OCI-LY1 (cell line): ENCODE measurements at regions not wholly inside any gene's neighbourhood (a gene's known extent, or its start where the extent isn't known, plus 50 kb on each side); places are given as distances from the start of the nearest gene placed in this dataset.

Source experiments
- EZH2 ChIP-seq: fragments of 200-600 bp; sonication (generic), shearing (Covaris generic); IDR thresholded peaks from 2 replicates; pipeline ENCODE4 v1.8.0; 2017; ENCODE audit warnings: borderline replicate concordance, mixed run types, mild to moderate bottlenecking, antibody characterized with exemption, low read length, moderate library complexity, mixed read lengths
- TF ChIP-seq, protein P1 (sequence below): fragments of 200-600 bp; sonication (generic), shearing (Covaris generic); IDR thresholded peaks from 2 replicates; pipeline ENCODE4 v1.5.1; 2017; ENCODE audit warnings: mild to moderate bottlenecking, antibody characterized with exemption, low read length, moderate library complexity, mixed read lengths

DNA sequence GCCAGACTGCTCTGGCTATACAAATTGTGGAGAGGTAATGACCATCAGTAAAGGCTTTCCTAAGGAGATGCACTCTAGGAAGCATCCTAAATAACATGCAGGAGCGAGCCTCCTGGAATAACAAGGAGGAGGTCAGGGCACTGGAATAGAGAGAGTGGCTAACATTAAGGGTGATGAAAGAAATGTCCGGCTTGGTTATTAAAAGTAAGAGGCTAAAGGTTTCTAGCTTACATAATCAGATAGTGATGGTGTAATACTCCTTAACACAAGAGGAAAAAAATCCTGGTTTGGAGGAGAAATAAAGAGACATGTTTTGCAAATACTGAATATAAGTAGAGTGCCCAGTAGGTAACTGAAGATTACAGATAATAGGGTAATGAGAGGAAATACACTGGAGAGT is 365.7 kb downstream of the ZEB2 start:
- TF ChIP-seq, protein P1, sequence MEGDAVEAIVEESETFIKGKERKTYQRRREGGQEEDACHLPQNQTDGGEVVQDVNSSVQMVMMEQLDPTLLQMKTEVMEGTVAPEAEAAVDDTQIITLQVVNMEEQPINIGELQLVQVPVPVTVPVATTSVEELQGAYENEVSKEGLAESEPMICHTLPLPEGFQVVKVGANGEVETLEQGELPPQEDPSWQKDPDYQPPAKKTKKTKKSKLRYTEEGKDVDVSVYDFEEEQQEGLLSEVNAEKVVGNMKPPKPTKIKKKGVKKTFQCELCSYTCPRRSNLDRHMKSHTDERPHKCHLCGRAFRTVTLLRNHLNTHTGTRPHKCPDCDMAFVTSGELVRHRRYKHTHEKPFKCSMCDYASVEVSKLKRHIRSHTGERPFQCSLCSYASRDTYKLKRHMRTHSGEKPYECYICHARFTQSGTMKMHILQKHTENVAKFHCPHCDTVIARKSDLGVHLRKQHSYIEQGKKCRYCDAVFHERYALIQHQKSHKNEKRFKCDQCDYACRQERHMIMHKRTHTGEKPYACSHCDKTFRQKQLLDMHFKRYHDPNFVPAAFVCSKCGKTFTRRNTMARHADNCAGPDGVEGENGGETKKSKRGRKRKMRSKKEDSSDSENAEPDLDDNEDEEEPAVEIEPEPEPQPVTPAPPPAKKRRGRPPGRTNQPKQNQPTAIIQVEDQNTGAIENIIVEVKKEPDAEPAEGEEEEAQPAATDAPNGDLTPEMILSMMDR: no peak
- TF ChIP-seq EZH2: no peak
